Tibial nerve (tissue), 4 donors: ENCODE measurements at regions not wholly inside any gene's neighbourhood (a gene's known extent, or its start where the extent isn't known, plus 50 kb on each side); places are given as distances from the start of the nearest gene placed in this dataset.

Source experiments
- EP300 ChIP-seq, 2 donors: sonication (generic); formaldehyde crosslinking; IDR thresholded peaks; one replicate each; pipeline ENCODE4 v1.6.1; 2017; ENCODE audit warnings: antibody characterized with exemption in 2 of 2, mild to moderate bottlenecking in 1 of 2
- POLR2A ChIP-seq, 2 donors: fragments of 450-650 bp; IDR thresholded peaks; one replicate each; pipeline ENCODE4 v1.6.1; 2017; ENCODE audit warnings: antibody characterized with exemption in 2 of 2, mild to moderate bottlenecking in 2 of 2, moderate library complexity in 2 of 2
- TF ChIP-seq, protein P1 (sequence below), 5 experiments: fragments of 200-600 bp in 3 of 5; fragments of 450-650 bp in 2 of 5; sonication (generic) in 3 of 5; IDR thresholded peaks; one replicate each; pipeline ENCODE4 v1.5.1; 2016 to 2019; ENCODE audit warnings: antibody characterized with exemption in 5 of 5, mild to moderate bottlenecking in 3 of 5, moderate library complexity in 2 of 5

DNA sequence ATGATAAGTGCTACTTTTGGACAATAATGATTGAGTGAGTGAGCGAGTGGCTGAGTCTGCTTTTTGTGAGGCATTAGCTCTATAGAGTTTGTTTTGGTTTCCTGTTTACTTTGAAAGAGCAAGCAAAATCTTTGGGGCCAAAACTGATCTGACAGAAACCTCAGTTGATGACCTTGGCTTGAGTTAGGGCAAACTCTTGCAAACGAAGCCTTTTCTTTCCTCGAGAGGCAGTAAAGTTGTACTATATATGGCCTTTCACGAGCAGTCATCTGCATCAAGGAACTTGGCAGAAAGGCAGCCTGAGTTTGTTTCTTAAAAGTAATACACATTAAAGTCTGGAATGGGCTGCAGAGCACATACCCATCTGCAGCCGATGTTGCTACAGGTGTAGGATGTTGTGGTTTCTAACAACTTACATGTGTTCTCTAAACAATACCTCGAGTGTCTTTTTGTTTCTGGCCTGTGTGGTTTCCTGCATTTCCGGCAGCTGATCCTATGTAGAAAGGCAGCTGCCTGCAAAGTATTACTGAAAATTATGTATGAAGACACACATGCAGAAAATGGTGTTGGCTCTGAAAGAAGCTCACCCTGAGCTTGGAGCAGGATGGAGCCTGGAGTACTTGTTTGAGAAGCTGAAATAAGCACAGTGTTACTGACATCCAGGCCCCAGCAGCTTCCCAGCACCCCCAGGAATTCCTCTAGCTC, 60.8 kb downstream of the FOXD1 start:
- TF ChIP-seq, protein P1, sequence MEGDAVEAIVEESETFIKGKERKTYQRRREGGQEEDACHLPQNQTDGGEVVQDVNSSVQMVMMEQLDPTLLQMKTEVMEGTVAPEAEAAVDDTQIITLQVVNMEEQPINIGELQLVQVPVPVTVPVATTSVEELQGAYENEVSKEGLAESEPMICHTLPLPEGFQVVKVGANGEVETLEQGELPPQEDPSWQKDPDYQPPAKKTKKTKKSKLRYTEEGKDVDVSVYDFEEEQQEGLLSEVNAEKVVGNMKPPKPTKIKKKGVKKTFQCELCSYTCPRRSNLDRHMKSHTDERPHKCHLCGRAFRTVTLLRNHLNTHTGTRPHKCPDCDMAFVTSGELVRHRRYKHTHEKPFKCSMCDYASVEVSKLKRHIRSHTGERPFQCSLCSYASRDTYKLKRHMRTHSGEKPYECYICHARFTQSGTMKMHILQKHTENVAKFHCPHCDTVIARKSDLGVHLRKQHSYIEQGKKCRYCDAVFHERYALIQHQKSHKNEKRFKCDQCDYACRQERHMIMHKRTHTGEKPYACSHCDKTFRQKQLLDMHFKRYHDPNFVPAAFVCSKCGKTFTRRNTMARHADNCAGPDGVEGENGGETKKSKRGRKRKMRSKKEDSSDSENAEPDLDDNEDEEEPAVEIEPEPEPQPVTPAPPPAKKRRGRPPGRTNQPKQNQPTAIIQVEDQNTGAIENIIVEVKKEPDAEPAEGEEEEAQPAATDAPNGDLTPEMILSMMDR (IDR thresholded peaks at IDR 0.05) = no peak
- TF ChIP-seq POLR2A (IDR thresholded peaks at IDR 0.05) (no peak), EP300 (IDR thresholded peaks at IDR 0.05) (no peak)
